GM18502 (cell line): ENCODE measurements at regions not wholly inside any gene's neighbourhood (a gene's known extent, or its start where the extent isn't known, plus 50 kb on each side); places are given as distances from the start of the nearest gene placed in this dataset.
"Not testable (repeated sequence)": the region's sequence is repeated elsewhere in the genome, so short reads cannot be mapped to it uniquely, and the experiment has no call there.

ENCODE experiments used
- ATAC-seq: cut with Tn5 transposase; IDR thresholded peaks from one replicate; pipeline ENCODE4 v1.9.1; 2021; ENCODE audit warnings: mild to moderate bottlenecking; ENCODE audit not compliant: unreplicated experiment, poor library complexity

DNA sequence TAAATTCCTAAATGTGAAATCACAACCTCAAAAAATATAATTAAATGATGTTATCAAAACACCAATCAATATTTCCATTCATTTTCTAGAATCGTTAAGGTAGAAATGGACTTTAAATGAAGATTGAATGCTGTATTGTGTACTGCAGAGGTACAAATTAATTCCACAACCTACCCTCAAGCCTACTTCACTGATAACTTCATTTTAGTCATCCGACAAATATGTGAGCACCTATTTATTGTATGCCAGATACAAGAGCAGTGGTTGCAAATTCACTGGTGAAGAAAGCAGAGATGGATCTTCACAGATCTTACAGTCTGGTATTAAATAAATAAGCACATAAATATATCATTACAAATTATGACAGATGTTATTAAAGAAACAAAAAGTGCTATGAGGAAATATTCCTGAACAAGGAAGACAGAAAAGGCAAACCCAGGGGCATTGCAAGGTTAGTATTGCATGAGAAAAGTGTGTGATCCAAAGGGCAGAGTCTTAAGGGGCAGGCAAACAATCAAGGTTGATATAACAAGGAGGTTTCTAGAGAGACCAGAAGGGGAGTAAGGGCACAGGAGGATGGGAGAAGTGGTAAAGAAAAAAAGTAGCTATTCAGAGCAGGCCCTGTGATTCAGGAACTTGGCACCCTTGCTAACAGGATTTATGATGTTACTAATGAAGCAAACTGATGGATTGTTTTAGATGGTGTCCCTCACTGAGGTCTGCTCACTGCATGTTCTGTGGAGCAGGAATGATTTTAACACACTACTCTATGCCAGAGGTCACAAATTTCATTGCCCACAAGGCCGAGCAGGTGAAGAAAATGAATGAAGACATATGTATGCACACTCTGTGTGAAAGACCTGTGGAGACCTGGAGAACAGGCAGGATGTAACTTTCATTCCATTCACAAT, 128.0 kb upstream of the CCDC150 start:
- ATAC-seq = no peak

- ATAC-seq = no peak
Observed at GRCh38 chr2:196513796-196514526, 125.6 kb upstream of the CCDC150 start.

GRCh38 chr2:196514641-196515040, 124.9 kb upstream of the CCDC150 start:
- ATAC-seq = no peak

DNA sequence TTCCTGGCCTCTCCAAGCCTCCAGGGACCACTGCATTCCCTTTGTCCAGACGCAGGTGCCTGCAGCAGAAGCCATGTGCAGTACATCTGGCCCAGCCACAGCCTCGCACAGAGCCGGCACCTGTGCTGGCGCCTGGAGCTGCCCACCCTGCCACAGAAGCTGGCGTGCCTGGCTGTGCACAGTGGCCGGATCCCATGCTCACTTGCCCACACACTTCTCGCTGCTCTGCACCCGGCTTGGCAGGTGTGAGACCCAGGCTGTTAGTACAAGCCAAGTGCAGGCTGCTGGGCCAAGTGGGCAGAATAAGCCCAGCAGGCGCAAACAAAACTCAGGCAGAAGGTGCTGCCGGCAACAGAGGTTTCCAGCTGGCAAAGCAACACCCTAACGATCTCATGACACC, 124.5 kb upstream of the CCDC150 start:
- no peak for ATAC-seq

DNA sequence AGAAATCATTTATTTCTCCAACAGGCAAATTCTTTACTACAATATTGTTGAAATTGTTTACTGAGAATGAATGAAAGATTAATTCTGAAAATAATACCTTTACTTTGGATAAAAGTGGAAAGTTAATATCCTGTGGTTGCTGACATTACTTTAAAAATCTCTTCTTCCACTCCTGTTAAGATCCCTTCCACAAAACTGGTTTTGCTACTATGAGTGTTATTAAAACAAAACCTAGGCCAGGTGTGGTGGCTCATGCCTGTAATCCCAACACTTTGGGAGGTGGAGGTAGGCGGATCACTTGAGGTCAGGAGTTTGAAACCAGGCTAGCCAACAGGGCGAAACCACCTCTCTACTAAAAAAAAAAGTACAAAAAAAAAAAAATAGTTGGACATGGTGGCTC, 123.9 kb upstream of the CCDC150 start:
- no peak for ATAC-seq

- no peak for ATAC-seq
Observed at GRCh38 chr2:196516564-196516963, 123.0 kb upstream of the CCDC150 start.

GRCh38 chr2:196520605-196521004, 118.9 kb upstream of the CCDC150 start:
- ATAC-seq = no peak

- not testable (repeated sequence) for ATAC-seq
Observed at GRCh38 chr2:196526981-196527725, 112.4 kb upstream of the CCDC150 start.

GRCh38 chr2:196528486-196529223, 110.9 kb upstream of the CCDC150 start:
- ATAC-seq = no peak

DNA sequence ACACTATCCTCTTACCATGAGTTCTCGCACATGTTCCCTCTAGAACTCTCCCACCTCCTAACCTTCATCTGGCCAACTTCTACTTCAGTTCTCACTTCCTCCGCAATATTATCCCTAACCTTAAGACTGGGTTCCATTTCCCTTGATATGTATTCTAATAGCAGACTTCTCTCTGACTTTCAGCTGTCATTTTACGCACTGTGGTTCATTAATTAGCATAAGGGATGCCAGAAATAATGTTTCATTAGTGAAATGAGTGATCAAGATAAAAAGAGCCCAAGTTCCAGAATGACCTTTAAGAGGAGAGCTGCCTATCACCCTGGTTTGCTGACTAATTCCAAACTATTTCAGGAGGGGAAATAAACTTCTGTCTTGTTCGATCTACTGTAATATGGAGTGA, 108.6 kb upstream of the CCDC150 start:
- ATAC-seq = peak; percentile 61

- ATAC-seq = no peak
Observed at GRCh38 chr2:196533772-196534397, 105.6 kb upstream of the CCDC150 start.

- ATAC-seq = no peak
Observed at GRCh38 chr2:196534495-196534894, 105.0 kb upstream of the CCDC150 start.

DNA sequence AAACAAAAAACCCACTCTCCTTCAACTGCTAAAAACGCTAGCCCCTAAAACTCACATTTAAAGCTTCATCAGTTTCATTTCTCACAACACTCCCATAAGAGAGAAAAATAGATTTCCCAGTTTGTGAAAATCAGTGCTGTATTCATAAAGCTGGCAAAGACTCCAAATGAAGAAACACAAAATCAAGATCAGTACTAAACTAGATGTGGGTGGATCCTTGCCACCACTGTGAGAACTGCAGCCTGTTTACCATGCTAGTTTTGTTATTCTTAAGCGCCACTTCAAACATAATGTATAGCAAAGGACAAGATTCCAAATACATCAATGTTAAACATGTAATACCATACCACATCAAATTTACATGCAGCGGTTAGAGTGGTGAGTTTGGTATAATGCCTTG, 104.5 kb upstream of the CCDC150 start:
- no peak for ATAC-seq

DNA sequence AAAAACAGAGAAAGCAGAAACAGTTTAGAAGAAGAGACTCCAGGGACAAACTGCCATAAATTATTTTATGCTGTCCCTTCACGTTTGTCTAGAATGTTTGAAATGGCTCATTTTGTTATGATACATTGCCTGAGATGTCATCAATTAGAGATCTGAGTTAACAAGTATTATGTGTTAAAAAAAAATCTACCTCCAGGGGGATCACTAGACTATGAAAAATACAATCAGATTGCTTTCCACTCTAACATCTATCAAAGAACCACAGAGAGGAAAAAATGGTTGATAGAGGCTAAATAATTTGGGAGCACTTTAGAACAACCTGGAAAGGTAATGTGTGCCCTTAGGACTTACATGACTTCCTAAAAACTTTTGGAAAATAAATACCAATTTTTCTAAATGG, 103.8 kb upstream of the CCDC150 start:
- no peak for ATAC-seq

GRCh38 chr2:196537311-196537710, 102.2 kb upstream of the CCDC150 start:
- no peak for ATAC-seq

- ATAC-seq = no peak
Observed at GRCh38 chr2:196538189-196538588, 101.3 kb upstream of the CCDC150 start.

DNA sequence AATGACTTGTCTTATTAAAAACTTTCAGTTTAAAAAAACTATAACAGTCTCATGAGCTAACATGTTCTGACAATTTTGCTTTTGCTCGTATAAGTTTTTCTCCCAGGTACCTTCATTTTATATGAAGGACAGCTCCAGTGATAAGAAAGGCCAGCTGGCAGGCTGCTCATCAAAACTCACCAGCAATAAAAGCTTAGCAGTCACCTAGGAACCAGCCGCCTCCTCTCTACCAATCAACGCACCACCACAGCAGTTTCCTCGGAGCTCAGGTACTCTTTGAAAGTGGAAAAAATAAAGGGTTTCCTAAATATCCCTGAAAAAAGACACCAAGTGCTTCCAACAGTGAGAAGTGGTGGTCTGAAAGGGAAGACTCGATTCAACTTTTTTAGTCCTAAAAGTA, 100.9 kb upstream of the CCDC150 start:
- no peak for ATAC-seq

- no peak for ATAC-seq
Observed at GRCh38 chr2:196544906-196545433, 94.5 kb upstream of the CCDC150 start.

DNA sequence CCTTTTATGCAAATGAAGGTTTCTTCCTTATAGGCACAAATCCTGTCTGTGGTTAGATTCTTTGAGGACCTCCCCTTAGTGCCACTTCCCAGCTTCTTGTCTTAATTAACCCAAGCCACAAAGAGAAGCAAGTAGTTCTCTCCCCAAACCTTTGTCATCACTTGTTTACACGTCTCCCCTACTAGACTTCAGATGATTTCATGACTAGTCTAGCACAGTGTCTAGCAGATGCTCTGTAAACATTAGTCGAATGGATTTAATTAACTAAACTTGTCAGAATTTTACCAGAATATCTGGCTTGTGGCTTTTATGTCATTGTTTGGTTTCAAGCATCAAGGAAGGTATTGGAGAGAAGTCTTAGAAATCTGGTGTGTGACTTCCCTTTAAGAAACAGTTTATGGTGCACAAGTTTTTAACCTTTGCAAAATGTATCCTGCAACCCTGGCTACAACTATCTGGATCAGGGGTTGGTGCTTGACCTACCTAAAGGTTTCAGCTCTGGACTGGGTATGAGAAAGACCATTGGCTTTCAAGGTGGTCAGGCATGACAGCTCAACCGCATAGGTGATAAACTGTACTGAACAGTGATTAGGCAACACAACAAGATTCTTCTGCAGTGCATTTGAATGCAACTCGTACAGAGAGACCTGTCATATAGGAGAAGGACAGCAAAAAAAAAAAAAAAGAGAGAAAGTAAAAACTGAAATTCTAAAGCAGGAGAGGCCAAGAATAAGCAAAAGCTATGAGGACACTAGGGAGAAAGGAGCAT, 93.2 kb upstream of the CCDC150 start:
- no peak for ATAC-seq
